H54 (cell line): ENCODE measurements at regions not wholly inside any gene's neighbourhood (a gene's known extent, or its start where the extent isn't known, plus 50 kb on each side); places are given as distances from the start of the nearest gene placed in this dataset.
"Not testable (repeated sequence)": the region's sequence is repeated elsewhere in the genome, so short reads cannot be mapped to it uniquely, and the experiment has no call there.

Experiments
- DNase-seq: peaks from one replicate; pipeline ENCODE4 v3.0.0; 2011; ENCODE audit warnings: low spot score, mixed read lengths; ENCODE audit not compliant: insufficient read length
- FAIRE-seq: peaks from 3 replicates; lab custom pipeline; 2011; peaks lifted over from hg19 to GRCh38; lab: Jason Lieb, UNC
- POLR2A ChIP-seq: IDR thresholded peaks from 2 replicates; pipeline ENCODE4 v1.6.1; 2011; ENCODE audit warnings: low read depth, mild to moderate bottlenecking, low read length

DNA sequence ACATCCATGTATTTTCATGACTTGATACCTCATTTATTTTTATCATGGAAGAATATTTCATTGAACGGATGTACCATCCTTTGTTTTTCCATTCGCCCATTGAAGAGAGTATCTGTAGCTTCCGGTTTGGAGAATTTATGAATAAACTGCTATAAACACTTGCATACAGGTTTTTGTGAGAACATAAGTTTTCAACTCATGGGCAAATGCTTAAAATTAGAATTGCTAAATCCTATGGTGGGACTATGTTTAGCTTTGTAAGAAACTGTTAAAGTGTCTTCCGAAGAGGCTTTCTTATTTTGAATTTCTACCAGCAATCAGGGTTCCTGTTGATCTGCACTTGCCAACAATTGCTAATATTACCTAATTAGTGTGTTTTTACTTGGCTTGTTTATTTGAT is 938.9 kb downstream of the TDRD15 start:
- no peak for FAIRE-seq
- TF ChIP-seq POLR2A, result no peak
- no peak for DNase-seq

DNA sequence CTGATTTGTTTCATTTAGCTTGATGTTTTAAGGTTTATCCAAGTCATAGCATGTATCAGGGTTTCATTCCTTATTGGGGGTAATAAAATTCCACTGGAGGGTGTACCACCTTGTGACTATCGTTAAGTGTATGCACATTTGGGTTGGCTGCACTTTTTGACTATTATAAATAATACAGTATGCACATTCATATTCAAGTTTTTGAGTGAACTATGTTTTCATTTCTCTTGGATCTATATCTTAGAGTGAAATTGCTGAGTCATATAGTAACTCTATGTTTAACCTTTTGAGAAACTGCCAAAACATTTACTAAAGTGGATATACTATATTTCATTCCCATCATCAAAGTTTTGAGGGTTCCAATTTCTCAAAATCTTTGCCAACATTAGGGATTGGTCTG is 952.7 kb downstream of the TDRD15 start:
- TF ChIP-seq POLR2A, result no peak
- DNase-seq (no peak), FAIRE-seq (no peak)

DNA sequence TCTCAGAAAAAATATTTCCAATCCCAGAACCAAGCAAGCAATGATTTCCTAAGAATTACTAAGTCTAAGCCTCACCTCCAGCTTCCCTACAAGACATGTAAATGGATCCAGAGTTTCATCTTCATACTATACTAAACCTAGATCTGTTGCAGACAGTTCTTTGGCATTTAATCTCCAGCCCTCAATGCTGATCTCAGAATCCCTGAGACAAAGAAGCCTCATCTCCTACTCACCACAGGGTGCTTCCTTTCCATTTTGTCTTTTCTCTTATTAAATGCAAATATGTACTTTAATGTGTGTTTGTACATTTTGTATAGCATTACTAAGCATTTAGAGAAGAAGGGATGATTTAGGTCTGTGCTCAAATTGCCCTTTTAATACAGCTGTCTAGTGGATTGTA is 954.9 kb downstream of the TDRD15 start:
- DNase-seq (no peak), FAIRE-seq (no peak)
- no peak for TF ChIP-seq POLR2A

DNA sequence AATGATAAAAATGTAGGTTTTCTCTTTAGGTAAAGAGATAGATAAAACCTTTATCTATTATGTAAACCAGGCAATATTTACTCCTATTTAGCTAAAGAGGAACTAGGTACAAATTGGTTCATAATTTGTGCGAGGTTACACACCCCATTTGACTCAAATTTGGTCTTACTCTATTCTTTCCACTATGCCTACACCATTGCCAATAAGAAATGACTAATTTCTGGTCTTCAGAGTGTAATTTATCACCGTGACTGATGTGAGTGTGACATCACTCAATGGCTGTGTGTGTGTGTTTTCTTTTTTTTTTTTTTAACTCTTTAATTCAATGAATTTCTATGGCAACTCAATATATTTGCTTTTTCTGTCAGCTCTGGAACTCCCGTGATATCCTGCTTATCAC is 955.8 kb downstream of the TDRD15 start:
- DNase-seq (no peak), FAIRE-seq (no peak)
- no peak for TF ChIP-seq POLR2A

DNA sequence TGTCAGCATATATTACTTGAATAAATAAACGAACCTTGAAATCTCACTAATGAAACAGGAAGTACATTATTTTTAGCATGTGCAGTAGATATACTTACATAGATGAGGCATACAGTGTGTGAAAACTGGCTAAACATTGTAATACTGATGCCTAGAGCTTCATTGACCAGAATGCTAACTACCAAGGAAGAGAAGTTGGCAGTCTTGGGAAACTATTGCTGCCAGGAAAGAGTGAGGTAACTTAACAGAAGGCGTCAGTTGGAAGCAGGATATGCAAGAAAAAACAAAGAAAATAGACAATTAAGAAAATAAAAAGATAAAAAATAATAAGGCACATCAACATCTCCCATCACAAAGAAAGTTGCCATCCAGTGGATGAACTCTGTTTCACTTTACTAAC is 963.0 kb downstream of the TDRD15 start:
- DNase-seq, result no peak
- no peak for FAIRE-seq
- TF ChIP-seq POLR2A, result no peak

DNA sequence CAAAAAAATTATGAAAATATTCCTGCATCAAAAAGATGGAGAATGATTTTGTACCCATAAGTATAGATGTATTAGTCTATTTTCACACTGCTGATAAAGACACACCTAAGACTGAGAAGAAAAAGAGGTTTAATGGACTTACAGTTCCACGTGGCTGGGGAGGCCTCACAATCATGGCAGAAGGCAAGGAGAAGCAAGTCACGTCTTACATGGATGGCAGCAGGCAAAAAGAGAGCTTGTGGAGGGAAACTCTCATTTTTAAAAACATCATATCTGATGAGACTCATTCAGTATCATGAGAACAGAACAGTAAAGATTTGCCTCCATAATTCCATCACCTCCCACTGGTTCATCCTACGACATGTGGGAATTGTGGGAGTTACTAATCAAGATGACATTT is 979.8 kb downstream of the TDRD15 start:
- not testable (repeated sequence) for DNase-seq, FAIRE-seq

DNA sequence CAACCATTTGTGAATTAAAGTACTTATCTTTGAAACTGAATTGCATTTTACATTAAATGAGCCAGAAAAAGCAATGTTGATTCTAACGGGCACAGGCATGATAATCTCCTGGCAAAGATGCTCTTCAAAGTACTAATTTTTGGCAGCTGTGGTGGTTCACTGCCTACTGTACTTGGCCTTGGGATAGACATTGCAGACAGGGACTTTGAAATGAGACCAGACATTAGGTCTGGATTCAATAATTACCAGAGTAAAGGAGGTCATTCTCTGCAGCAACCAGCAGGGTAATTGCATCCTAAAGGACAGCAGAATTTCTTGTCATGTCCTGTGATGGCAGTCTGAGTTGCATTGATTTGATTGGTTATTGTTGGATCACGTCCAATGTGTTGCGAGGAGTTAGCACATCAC is 986.5 kb downstream of the TDRD15 start:
- FAIRE-seq, result no peak
- no peak for TF ChIP-seq POLR2A
- no peak for DNase-seq

DNA sequence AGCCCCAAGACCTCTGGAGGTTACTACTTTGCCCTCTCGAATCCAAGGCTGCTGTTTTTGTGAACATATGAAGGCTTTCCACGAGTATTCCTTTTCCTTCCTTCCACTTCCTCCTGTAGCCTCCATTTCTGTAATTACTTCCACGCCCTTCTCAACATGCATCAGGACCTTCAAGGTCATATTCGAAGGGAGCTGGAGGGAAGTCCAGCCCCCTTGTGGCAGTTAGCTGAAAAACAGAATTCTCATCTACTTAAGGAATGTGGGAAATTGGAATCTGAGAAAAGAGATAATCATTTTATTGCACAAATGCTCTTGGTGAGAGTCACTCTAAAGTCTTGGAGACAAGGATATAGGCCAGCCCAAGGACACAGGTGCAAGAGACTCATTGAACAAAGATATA is 1000.2 kb downstream of the TDRD15 start:
- DNase-seq, result no peak

DNA sequence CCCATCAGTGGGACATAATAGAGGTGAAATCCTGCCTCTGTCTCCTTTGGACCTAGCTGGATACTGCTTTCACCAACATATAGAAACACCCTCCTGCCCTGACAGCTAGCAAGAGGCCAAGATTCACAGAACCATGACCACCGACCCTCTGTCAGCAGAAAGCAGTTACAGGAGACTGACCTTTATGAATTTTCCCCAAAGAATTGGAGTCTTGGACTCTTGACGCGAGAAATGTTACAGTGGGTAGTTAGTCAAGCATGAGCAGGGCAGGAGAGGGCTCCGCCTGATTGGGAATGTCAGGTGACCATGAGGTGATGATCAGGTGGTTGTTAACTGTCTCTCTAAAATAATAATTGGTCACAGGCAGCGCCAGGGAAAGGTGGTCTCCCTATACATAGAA is 1002.3 kb downstream of the TDRD15 start:
- FAIRE-seq (no peak), DNase-seq (no peak)
- no peak for TF ChIP-seq POLR2A

More for the DNA sequence above, 1000.2 kb downstream of the TDRD15 start:
- TF ChIP-seq POLR2A, result no peak
- FAIRE-seq, result no peak

DNA sequence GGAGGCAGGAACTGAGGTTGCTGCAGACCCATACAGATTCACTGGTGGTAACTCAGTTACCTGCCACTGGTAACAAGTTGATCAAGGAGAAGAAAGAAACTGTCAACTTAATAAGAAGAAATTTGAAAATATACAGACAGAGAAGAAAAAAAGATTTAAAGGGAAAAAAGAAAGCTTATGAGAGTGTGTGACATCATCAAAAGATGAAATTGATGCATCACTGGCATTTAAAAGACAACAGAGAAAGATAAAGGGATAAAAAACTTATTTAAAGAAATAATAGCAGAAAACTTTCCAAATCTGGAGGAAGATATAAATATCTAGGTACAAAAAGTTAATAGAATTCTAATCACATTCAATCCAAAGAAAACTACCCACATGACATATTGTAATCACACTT is 1003.2 kb downstream of the TDRD15 start:
- DNase-seq (no peak), FAIRE-seq (no peak)
- no peak for TF ChIP-seq POLR2A

DNA sequence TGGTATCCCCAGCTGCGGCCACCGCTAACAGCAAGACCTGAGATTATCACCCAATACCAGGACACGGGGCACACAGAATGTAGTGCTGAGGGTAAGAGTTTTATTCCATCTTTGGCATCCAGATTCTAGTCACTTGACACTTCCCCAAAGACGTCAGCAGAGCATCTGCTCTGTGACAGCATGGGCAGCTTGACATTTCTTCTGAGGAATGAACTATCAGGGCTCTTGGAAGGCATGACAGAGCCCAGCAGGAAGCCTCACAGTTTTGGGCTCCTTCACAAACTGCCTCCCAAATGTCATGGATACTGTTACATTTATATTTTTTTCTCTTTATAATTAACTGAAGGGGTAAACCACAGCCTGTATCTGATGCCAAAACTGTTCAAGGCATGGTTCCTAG is 1010.7 kb downstream of the TDRD15 start:
- no peak for FAIRE-seq
- no peak for TF ChIP-seq POLR2A

DNA sequence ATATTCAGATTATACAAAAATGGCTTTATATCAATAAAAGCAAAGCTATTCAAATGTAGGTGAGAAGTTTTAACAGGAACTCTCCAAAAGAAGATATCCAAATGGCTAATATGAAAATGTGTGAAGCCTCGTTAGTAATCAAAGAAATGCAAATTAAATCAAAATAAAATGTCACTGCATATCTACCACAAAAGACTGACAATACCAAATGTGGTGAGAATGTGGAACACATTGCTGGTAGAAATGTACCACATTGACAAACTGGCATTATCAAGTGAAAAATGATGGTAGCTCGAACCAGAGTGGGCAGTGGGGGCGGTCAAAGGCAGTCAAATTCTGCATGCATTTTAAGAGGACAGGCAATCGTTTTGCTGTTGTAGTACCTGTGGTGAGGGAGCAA is 1012.7 kb downstream of the TDRD15 start:
- no peak for DNase-seq
- no peak for TF ChIP-seq POLR2A
- no peak for FAIRE-seq

More for the DNA sequence above, 1010.7 kb downstream of the TDRD15 start:
- DNase-seq, result no peak

DNA sequence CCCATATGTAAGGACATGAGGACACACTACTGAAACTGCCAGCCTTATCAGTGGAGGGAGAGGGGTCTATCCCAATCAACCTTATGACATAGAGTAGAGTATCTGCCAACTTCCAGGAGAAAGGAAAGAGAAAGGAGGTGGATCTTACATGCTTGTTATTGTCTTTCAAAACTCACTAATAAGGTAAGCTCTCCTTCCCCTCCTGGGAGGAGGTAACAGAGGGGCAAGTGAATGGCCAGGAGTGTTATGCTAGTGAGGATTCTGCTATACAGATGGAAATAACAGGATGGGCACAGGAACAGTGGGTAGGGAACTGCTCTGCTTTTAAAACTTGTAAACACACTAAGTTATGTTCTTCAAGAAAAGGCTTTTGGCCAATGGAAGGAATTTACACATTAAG is 1020.1 kb downstream of the TDRD15 start:
- DNase-seq, result no peak
- TF ChIP-seq POLR2A, result no peak
- no peak for FAIRE-seq

DNA sequence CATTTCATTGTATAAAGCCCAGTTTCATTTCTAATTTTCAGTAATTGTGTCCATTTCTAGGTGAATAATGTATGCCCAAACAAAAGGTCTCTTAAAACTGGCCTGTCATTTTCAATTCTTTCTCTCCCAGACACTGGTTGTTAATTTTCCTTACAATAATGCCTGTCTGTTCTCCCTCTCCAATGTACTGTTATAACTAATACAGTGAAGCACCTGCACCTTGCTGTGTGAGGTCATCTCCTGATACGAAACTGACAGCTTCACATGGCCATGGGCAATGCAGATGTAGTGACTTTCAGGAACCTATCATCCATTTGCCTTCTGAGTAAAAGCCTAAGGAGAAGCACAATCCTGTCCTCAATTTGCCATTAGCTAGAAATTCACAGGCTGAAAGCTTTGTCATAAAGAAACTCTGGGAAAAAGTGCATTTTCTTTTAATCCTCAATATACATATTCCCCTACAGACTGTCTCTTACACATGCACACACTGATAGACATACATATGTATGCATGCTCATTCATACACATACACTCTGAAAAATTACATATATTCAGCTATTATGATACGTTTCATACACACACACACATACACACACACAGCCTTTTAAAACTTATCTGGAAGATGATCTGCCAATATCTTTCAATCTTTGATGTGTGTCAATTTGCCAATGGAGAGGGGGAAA is 1030.3 kb downstream of the TDRD15 start:
- DNase-seq, result no peak
- no peak for TF ChIP-seq POLR2A
- no peak for FAIRE-seq

DNA sequence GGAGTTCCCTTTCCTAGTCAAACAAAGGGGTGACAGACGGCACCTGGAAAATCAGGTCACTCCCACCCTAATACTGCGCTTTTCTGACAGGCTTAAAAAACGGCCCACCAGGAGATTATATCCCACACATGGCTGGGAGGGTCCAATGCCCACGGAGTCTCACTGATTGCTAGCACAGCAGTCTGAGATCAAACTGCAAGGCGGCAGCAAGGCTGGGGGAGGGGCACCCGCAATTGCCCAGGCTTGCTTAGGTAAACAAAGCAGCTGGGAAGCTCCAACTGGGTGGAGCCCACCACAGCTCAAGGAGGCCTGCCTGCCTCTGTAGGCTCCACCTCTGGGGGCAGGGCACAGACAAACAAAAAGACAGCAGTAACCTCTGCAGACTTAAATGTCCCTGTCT is 1032.9 kb downstream of the TDRD15 start:
- DNase-seq, FAIRE-seq: not testable (repeated sequence)

DNA sequence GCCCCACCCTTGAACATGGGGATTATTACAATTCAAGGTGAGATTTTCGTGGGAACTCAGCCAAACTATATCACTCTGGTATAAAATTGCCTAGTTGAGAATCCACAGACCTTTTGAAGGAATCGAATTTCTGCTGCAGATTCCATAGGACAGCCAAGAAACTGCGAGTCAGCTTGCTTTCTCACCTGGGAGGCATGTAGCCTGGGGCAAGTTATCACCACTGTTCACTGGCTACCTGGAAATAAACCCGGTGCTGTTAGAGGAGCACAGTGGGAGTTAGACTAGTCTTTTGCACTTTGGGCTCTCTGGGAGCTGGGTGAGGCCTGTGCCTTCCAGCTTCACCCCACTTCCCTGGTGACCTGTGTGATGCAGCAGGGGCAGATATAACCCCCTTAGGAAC is 1043.5 kb downstream of the TDRD15 start:
- FAIRE-seq (no peak), DNase-seq (no peak)
- TF ChIP-seq POLR2A, result no peak

DNA sequence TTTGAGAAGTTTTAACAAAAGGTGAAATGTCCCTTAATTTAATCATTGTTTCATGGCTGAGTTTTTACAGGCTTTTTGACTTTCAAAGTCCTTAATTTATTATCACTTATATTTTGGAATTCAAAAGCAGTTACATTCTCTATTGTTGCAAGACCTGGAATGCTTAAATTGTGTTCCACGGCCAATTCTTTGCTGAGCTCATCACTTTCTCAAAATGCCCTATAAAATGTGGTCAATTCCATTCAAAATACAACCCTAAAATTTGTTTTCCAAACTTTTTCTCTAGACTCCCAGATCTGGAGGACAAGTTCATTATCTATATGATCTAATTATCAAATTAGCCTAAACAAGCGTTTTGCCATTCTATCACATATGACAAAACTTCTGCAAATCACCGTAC is 1051.2 kb downstream of the TDRD15 start:
- no peak for FAIRE-seq

More for the DNA sequence above, 1051.2 kb downstream of the TDRD15 start:
- no peak for DNase-seq
- no peak for TF ChIP-seq POLR2A
